ENCODE measurements at regions not wholly inside any gene's neighbourhood (a gene's known extent, or its start where the extent isn't known, plus 50 kb on each side); places are given as distances from the start of the nearest gene placed in this dataset.
"Not testable (repeated sequence)": the region's sequence is repeated elsewhere in the genome, so short reads cannot be mapped to it uniquely, and the experiment has no call there.

DNA sequence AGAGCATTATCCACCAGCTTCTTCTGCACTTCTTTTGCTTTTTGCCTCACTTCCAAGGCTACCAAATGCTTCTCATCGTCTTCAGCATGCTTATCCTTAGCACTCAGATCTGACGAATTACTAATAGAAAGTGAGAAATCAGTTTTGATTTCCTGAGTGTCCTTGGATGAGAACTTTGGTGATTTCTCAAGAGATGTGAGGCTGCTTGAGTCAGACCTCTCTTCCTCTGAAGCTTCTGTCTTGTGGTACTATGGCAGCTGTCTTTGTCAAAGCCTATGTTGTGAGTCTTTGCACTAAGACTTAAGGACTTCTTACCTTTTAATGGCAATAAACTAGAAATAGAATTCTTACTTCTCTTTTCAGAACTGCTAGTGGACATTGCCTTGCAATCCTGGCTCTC, 169.9 kb downstream of the CPE start:
- DNase-seq = no peak

DNA sequence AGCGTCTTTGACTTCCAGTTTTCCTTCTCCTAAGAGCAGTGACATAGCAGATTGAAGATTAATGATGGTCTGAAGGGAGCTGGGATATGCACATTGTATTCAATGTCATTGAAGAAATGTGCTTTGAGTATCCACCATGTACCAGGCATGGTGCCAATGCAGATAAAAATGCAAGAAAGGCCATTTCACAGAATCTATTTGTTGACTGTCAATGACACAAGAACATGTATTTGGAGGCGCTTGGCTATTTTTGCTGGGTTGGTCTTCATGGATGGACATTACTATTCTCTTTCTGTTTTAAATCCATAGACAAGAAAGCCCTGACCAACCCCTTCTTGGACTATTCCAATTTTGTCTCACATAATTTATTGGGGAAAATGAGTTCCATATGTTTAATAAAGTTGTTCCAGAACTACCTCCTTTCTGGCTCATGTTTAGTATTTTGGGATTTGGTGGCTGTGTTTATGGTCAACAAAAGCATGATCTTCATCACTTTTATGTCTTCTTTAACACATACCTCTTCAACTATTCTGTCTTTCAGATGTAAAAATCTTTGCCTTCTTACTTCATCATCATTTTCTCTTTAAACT, 174.5 kb downstream of the CPE start:
- DNase-seq = no peak

DNA sequence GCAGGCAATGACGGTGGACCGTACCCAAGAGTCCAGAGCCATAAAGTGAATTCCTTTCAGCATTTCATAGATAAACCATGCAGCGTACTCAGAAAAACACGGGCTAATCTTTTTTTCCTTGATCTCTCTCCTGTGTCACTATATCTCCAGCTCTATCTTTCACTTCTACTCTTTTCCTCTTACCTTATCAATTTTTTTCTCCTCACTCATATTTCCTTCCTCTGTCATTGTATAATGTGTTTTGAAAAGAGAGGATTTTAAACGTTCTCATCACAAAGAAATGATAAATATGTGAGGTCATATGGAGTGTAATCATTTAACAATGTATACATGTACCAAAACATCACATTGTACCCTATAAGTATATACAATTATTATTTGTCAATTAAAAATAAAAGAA, 176.5 kb downstream of the CPE start:
- no peak for DNase-seq

DNA sequence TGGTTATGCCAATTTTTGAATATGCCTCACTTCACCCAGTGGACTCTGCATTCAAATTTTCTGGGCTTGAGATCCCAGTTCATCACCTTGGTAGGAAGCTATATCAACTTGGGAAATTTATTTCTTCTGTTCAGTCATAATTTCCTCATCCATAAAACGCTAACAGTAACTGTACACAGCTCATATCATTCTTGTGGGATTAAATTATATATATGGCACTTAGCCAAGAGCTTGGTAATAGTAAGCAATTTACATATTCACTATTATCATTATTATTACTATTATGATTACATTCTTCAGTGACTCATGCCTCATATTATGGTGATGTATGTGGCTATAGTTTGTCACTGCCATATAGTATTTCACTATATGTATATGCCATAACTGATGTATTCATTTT, 177.6 kb downstream of the CPE start:
- no peak for DNase-seq

DNA sequence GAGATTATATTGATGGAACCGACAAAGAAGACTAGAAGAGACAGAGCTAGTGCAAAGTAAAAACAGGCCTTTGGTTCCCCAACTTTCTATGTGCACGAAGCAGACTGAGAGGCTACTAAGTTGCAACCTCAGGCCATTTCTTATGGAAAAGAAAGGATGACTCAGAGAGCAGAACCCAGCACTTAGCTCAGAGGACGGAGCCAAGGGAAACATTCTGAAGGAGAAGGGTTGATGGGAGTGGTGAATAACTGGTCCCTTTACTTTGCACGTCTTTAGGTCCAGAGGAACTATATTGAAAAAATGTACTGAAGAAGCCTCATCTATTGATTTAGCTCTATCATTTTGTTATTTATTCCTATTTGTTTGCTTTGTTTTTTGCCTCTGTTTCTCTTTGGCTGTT, 182.1 kb downstream of the CPE start:
- DNase-seq = no peak

DNA sequence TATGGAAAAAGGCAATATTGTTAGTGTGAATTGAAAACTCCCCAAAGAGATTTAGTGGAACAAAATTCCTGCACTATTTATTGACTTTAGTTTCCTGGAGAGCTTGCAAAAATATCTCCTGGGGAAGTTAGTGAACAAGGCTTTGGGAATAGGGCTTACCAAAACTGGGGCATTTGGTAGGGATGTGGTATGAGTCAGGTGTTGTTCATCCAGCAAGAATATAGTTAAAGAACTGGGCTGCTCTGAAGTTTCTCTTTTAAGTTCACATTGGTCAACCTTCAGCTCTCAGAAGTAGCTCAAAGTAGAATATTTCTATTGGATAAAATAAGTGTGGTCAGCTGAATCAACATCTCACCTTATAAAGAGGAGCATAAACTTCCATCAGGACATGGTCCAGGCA, 185.0 kb downstream of the CPE start:
- no peak for DNase-seq

DNA sequence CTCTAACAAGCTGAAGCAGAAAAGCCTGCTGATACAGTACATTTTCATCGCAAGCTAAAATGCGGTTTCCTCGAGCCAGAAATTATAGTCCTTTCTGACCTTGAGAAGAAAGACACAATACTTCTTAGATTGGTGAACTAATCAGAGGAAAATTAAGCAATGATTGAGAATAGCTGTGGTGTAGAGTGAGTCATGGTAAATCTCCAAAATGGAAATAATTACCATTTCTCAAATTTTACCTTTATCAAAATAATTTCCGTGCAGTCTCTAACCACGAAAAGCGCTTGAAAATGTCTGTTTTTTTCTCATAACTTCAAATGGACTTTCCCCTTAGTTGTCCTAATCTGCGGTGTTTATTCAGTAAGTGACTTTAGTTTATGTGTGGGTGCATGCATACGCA, 190.2 kb downstream of the CPE start:
- no peak for DNase-seq

DNA sequence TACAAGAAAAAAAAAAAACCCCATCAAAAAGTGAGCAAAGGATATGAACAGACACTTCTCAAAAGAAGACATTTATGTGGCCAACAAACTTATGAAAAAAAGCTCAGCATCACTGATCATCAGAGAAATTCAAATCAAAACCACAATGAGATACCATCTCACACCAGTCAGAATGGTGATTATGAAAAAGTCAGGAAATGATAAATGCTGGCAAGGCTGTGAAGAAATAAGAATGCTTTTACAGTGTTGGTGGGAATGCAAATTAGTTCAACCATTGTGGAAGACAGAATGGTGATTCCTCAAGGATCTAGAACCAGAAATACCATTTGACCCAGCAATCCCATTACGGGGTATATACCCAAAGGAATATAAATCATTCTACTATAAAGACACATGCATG, 192.7 kb downstream of the CPE start:
- DNase-seq = not testable (repeated sequence)

DNA sequence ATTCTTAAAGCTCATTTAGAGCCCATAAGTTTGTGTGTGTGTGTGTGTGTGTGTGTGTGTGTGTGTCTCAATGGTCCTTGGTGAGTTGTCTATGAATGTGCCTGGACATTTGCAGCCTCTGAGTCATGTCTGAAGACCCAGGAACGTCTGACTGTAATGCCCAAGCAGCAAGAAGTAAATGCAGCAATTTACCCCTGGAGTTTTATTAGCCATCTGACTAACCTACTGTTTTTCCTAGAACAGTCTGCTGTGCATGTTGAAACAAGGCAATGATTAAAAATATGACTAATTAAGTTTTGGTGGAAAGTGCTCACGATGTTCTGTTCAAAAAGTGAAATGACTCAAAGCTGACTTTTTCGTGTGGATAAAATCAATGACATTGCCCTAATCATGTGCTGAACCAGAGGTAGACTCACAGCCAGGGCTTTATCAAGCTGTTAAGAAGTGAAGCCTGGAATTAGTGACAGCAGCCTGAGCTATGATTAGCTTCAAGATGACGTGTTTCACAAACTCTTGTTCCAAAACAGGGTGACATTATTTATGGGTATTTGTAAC, 201.6 kb downstream of the CPE start:
- no peak for DNase-seq

DNA sequence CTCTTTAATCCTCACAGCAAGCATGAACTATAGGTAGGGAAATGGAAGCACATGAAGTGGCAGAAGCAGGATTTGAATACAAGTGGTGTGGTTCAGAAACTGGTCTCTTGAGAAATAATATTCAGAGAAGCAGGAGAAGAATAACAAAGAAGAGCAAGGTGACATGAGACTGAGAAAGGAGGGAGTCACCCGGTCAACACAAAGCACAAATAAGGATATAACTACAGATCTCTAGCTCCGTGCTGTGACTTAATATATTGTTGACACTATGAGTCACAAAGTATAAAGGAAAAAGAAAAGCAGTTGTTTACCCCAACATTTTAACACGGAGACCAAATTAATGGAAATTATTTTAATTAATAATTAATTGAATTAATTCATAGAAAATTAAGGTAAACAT, 204.5 kb downstream of the CPE start:
- no peak for DNase-seq

DNA sequence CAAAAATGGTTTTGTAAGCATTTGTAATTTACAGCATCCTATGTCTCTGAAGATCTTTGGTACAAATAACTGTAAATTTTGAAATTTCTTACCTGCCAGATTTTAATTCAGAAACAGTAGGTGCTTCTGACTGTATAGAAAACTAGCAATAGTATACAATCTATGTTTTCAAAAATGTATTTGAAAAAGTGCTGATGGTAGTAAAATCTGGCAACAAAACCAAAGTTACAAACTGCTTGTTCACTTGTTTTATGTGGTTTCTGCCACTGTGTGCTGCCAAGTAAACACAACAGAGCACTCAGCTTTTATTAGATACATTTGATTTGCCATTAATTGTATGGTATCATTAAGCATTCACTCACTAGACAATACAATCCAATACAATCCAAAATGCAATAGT, 206.1 kb downstream of the CPE start:
- no peak for DNase-seq

DNA sequence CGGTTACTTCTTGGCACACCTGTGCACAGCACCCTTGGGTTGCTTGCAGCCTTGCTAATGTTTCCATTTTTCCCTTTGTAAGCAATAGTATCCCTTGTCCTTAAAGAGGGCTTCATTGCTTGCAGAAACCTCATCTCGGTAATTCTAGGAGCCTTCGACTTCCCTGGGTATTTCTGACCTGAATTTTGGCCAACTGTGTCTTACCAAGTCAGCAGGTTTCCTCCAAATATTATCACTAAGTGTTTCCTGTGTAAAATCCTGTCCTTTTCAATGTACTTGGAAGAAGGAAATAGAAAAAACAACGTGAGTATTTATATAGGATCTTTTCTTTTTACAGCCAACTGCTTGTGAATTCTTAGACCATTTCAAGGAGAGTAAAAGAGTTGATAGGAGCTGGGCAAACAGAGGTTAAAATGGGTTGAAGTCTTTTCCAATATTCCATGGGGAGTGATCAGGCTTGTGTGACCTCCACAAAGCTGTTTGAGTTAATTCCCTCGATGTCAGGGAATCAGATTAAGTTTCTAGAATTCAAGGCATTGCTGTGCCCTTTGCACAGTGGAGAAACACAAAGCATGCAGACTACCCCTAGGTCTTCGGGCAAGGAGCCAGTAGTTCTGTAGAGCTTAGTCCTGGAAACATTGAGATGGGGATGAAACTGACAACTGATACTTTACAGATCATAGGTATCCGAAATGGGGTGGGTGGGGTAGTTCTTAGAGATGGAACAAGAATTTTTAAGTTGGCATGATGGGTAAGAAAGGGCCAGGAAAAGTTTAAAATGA, 209.9 kb downstream of the CPE start:
- no peak for DNase-seq

DNA sequence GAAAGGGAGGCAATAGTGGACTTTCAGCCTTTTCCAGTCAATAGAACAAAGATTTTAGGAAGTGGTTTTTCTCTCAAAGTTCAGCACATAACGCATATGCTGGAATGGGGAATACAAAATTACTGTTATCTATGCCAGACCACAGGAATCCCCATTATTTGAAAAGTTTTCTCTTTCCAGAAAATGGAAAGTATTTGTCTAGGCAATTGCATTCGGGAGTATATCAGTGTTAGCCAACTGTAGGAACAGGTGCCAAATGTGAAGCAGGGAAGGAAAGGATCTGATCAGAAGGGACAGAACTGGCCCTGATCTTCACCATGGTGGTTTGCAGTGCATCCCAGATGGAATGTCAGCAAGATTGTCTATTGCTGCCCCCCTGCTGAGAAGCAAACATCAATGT, 213.6 kb downstream of the CPE start:
- DNase-seq = no peak

DNA sequence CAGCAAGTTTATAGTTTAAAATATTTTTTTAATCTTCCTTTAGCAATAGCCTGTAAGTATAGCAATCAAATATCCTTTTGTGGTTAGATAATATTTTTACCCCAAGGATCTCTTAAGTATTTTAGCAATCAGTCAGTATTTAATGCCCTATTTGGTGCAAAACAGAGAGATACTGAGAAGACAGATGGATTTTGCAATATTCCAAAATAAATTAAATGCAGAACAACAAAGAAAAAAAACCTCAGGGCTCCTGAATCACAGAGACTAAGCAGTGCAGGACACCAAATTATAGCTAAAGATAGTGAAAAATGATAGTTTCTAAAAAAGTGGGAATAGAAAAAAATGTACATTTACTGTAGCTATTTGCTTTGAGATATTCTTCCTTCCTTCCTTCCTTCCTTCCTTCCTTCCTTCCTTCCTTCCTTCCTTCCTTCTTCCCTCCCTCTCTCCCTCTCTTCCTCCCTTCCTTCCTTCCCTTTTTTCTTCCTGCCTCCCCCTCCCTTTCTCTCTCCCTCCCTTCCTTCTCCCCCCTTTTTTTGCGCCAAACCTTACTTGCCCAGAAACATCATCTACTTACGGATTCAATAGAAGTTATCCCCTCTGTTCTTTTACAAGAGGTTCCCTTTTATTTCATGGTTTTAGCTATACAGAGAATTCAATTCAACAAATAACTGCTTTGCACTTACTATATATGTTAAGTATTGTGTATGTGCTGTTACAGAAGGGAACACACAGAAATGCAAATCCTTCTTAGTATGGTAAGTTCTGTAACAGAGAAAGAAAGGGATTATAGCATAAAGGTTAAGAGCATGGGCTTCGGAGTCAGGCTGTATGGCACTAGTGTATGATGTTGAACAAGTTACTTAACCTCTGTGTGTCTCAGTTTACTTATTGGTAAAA, 219.0 kb downstream of the CPE start:
- DNase-seq = no peak

DNA sequence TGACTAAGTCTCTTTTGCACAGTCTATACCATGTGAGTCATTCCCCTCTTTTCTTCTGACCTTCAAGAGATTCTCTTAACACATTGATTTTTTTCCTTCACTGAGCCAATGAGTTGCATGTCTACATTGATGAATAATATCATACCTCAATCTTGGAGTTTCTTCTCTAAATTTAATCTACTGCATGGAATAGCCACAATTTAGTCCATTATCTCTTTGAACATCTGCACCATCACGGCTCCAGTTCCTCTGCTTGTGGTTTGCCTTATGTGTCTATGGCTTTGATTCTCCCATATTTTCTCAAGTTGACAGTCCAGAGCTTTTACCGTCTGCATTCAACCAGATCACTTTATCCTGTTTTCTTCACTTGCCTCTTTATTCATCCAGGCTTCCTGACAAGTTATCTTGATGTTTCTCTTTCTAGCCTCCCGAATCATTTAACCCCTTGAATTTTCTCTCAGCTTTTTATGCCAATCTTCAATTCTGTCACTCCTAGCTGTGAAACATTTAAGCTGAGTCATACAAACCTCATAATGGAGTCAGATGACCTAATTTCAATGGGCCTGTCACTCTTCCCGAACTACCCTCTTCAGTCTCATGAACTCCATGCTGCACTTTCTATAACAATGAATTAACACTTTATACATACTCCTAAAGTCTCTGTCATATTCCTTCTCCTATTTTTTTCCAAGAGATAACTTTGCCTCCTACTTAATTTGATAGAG, 222.3 kb downstream of the CPE start:
- DNase-seq = no peak

DNA sequence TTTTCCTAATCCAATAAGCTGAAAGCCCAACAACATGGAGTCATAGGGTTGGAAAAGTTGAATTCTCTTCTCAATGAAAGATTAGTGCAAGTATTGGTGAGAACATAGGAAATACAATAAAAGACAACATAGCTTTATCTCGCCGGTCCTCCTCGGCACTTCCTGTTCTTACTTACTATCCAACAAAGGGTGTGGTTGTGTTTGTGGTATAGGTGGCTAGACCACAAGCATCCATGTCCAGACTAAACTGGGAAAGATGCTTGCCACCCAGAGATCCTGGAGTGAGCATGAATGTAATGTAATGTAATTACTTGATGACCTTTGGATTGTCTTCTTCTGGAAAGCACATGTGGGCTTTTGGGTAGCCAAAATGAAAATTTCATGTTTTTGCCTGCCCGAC, 223.8 kb downstream of the CPE start:
- DNase-seq = no peak

DNA sequence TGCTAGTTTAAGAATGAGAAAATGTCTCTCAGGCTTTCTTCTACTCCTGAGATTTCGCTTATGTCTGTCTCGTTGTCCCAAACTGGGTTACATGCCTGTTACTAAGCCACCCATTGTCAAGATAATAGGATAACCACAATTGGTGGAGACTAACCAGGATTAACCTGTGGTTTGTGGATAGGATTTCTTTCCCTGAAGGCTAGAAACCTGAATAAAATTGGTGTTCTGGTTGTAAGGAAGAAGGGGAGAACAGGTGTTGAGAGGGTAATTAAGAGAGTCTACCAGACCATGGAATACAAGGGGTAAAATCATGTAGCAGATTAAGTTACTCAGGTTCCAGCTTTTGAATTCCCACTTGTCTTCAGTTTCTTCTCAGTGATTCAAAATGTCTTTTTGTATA, 225.4 kb downstream of the CPE start:
- DNase-seq = no peak

DNA sequence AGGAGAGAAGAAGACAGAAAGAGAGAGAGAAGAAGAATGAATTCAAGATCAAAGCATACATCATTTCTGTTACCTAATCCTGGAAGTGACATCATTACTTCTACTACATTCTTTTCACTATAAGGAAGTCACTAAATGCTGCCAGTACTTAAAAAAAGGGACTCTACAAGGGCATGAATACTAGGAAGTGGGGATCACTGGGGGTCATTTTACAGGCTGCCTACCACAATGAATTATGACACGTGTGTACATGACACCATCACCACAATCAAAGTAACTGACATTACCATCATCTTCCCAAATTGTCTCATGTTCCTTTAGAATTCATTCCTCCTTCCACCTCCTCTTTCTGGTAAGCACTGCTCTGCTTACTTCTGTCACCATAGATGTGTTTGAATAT, 227.0 kb downstream of the CPE start:
- no peak for DNase-seq

DNA sequence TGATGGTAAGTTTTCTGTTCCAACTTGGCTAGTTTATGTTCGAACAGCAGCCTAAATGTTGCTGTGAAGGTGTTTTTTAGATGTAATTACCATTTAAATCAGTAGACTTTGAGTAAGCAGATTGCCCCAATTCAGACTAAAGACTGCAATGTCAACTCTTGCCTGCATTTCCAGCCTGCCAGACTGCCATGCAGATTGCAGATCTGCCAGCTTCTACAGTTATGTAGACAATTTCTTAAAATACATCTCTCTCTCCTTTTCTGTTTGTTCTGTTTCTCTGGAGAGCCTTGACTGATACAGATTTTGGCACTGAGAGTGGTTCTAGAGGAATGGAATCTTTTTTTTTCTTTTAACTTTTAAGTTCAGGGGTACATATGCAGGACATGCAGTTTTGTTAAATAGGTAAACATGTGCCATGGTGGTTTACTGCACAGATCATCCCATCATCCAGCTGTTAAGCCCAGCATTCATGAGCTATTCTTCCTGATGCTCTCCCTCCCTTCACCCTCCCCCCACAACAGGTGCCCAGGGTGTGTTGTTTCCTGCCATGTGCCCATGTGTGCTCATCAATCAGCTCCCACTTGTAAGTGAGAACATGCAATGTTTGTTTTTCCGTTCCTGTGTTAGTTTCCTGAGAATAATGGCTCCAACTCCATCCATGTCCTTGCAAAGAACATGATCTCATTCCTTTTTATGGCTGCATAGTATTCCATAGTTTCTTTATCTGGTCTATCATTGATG, 227.8 kb downstream of the CPE start:
- no peak for DNase-seq

DNA sequence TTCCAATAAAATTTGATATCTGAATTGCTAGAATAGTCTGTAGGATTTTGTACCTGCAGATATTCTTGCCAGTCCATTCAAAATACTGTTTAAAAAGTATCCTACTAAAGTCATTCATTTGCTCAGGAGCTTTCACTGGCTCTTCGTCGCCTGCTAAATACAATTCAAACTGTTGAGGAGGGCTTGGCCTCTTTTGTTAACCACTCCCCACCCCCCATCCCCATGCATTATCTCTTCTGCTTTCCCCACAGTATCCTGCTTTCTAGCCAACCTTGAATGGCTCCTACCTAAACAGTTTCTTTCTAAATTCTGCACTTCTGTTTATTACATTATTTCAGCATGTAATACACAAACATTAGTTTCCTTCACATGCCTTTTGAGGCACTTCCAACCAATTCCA, 230.8 kb downstream of the CPE start:
- DNase-seq = no peak

DNA sequence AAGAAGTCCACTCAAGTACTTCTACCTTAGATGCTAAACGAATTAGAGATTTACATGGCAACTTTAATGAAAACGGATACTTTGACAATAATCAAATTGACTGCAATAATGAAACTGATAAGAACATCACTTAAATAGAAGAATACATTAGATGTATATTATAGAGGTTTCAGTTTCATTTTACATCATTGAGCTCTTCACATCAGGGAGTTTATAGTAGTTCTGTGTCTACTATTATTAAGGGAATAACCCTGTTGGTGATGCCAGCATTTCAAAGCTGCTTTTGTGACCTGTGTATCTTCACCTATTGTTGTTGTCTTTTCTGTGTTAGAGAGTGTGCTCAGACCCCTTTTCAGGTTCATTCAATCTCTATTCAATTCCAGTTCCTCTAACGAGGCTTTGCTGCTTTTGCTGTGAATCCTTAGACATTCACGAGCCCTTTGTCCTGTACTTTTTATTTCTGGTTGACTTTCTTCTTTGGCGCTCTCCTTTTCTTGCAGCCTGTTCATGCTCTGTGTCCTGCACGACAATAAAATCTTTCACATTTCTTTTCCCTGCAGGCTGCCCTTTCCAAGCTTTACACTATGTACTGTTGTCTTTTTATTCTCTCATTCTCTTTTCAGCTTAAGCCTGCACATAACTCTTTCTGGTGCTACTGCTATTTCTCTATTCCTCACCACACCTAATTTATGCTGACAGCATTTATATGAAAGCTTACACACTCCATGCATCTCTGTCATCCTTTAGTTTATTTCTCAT, 232.1 kb downstream of the CPE start:
- no peak for DNase-seq
